Activated CD4-positive, alpha-beta T cell treated with anti-CD3 and anti-CD28 coated beads, Interleukin-2, amount 50 U/mL, for 1 hour (primary cell): ENCODE measurements at regions not wholly inside any gene's neighbourhood (a gene's known extent, or its start where the extent isn't known, plus 50 kb on each side); places are given as distances from the start of the nearest gene placed in this dataset.

ENCODE experiments used
- DNase-seq: peaks from one replicate; pipeline ENCODE4 v3.0.0-alpha.2; 2020

DNA sequence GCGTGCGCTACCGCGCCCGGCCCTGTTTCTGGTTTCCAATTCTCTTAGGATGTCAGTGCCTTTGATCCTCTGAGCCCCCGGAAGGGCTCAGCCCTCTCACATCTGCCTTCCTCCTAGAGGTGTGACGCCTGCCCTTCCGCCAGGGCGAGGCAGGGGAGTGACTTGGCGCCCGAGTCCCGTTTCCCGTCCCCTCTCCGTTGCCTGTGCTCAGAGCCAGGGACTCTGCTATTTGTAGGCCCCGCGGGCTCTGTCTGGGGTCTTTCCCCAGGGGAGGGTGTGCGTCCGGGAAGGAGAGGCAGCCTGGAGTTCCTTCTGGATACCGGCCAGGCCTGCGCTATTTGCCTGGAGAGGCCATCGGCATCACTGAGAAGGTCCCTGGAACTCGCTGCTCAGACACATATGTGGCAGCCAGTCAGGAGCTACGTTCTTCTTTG is 103.7 kb upstream of the TAF1B start:
- peak; percentile 40 for DNase-seq

GRCh38 chr2:9740382-9741073 is 102.7 kb upstream of the TAF1B start:
- DNase-seq = no peak

- no peak for DNase-seq
Measured at GRCh38 chr2:9741110-9741509, 102.2 kb upstream of the TAF1B start.

GRCh38 chr2:9742601-9743000 is 100.7 kb upstream of the TAF1B start:
- no peak for DNase-seq

DNA sequence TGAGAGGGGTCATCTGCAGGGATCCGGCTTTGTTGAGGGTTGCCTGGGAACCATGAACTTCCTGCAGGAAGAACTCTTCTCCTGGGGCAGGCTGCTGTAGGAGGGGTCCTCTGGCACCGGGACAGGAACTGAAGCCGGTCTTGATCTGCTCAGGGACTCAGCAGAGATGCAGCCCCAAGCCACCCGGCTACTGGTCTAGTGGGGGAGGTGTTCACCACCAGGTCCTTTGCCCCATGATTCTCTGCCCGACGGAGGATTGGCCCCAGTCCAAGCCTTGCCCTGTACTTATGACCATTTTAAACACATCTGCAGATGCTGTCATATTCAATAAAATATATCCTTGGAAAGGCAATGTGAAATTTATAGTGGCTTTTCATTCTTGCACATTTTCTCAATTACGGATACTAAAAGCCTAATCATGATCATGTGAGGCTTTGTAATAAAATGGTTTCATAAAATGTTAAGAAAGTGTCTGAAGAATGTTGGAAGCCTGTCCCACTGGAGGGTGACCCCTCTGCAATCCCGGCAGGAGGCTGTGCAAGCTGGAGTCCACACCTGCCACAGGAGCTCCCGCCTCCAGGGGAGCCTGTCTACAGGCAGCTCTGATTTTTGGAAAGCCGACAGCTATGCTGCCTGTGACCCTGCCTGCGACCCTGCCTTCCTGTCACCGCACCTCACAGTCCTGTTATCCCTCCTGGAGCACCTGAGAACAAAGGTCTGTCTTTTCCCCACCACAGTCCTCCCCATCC is 98.8 kb upstream of the TAF1B start:
- no peak for DNase-seq

DNA sequence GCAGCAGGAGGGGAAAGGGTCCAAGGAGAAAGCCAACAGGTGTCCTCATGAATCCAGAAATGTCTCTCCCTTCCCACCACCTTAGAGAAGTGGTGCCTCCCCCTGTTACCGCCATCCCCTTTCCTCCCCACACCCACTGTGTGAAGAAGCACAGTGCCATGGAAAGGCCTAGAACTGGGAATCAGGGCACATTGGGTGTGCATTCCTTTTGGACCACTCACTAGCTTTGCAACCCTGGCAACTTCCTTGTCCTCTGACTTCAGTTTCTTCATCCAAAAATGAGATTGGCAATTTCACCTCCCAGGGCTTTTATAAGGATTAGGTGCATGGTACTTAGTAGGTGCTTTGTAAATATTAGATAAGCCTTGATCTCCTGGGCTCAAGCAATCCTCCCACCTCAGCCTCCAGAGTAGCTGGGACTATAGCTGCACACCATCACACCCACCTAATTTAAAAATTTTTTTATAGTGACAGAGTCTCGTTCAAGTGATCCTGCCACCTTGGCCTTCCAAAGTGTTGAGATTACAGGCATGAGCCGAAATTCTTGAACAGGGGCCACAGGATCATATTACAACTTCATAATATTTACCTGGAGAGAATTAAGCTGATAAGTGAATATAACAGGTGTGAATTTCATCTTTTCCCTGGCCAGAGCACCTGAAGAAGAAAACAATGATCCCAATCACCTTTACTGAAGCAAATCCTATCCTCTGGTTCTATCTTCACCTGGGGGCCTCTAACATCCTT is 97.9 kb upstream of the TAF1B start:
- DNase-seq = no peak

DNA sequence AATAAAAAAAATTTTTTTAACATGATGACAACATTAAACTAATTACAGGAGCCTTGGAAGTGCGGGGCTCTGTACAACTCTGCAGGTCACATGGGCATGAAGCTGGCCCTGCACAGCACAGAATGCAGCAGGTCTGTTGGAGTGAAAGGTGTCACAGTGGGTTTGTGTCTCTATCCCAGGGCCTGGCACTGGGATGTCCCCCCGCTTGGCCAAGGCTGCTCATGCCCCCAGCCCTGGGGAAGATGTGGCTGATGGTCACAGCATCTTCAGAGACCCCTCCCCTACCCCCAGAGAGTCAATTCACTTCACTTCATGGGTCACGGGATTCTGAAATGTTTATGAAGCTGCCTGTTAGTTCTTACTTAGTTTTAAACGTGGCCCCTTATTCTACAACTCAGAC is 95.9 kb upstream of the TAF1B start:
- no peak for DNase-seq

GRCh38 chr2:9748577-9748976 is 94.7 kb upstream of the TAF1B start:
- DNase-seq = no peak

DNA sequence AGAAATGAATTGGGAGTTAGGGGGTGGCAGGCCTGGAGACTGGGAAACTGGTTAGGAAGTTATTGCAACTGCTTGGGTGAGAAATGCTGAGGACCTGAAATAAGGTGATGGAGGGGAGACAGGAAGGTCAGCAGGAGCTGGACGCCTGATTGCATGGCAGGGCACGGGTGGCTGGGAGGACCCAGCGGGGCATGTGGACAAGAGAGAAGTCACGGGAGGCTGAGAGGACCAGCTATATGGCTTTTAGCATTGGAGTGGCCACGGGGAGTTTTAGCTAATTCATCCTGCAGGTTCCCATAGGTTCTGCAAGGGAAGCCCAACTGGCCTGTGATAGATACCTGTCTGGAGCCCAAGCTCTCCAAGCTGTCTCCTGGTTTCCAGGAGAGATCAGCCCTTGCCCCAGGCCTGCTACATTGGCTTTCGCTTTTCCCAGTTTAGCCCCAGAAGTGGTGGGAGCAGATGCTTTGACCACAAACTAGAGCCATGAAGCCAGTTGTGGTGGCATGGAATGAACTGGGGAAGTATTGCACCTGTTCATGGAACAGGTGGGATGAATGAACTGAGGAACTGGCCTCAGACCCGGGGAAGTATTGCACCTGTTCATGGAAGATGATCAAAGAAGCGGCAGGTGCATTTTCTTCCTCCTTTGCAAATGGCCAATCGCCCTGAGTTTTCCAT is 93.6 kb upstream of the TAF1B start:
- DNase-seq = no peak

- no peak for DNase-seq
Measured at GRCh38 chr2:9750224-9751215, 92.8 kb upstream of the TAF1B start.

DNA sequence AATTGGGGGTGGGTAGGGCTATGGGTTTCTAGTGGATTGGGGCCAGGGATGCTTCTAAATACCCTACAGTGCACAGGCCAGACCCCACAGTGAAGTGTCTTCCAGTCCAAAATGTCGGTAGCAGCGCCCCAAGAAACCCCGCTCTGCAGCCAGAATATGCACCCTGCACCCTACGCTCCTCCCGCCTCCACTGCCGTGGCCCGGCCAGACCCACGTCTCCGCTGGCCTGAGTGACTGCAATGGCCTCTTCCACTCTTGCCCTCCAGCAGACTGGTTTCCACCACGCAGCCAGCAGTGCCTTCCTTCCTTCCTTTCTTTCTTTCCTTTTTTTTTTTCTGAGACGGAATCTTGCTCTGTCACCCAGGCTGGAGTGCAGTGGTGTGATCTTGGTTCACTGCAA is 91.4 kb upstream of the TAF1B start:
- DNase-seq = no peak

DNA sequence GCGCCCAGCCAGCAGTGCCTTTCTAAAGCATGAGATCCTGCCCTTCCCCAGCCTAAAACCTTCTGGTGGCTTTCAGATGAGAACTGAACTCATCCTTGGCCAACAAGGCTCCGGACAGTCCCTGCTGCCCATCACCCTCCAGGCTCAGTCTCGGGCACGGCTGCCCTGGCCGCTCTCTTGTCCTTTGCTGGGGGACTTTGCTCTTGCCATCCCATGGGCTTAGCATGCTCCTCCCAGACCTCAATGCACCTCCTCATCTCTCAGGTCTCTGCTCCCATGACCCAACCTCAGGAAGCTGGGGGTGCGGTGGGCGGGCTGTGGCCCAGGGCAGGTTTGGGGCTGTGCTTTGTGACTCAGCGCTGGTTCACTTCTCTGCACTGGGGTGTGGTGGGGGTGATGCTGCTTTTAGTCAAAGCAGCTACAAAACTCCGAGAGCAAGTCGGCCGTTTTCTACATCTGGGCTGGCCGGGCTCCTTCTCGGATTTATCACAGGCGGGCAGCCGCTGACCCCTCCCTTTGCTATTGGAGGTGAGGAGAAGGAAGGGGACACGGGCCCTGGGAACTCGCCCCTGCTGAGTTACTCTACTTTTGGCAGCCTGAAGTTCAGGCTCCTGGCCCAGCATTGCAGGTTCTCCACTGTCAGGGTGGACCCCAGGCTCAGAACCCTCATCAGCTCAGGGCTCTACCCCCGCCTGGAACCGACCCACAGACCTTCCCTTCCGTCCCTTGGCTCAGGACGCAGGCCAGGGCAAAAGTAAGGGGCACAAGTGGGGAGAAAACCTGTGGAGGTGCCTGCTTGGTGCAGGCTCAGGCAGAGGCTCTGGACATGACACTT is 90.6 kb upstream of the TAF1B start:
- peak; percentile 64 for DNase-seq

DNA sequence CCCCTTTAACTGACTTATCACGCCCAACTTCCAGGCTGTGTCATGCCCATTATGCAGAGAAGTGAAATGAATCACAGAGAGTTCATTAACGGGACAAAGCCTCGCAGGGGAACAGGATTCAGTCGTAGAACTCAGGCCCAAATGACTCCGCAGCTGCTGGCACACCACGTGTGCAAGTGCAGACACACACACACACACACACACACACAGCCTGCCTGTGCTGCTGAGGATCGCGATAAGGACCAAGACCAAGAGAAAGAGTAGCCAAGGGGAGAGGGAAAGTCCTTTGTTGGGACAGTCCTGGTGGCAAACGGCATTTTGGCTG is 90.0 kb upstream of the TAF1B start:
- peak; percentile 47 for DNase-seq

DNA sequence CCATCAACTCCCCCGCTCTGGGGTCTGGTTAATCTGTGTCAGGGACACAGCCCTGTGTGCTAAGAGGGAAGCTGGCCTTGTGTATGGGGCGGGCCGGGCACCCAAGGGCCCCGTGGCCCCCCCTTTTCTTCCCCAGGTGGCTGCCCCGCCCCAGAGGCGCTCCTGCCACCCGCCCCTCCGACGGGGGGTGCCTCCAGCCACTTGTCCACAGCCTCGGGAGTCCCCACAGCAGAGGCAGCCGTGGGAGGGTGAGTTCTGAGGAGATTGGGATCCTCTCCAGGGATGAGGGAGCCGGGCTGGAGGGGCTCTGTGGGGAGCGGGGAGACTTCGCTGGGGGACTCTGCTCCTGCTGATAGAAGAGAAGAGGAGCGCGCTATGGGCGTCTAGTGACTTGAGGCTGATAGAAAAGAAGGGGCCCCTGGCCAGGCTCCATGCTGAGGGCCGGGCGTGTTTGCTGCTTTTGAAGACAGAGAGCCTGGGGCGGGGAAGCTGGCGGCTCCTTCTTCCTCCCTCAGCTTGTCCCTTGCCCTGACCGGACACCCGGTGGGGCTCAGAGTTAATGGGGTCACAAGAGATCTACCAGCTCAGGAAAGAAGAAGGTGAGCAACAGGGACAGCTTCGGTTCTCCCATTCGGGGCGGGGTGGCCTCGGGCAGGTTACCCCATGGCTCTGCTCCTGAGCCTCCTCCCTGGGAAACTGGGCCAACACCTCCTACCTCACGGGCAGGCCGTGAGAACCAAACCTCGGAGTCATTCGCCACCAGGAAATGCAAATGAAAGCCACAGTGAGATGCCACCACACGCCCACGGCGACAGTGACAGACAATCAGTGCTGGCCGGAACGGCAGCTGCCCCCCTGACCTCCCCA is 89.4 kb upstream of the TAF1B start:
- peak; percentile 29 for DNase-seq

DNA sequence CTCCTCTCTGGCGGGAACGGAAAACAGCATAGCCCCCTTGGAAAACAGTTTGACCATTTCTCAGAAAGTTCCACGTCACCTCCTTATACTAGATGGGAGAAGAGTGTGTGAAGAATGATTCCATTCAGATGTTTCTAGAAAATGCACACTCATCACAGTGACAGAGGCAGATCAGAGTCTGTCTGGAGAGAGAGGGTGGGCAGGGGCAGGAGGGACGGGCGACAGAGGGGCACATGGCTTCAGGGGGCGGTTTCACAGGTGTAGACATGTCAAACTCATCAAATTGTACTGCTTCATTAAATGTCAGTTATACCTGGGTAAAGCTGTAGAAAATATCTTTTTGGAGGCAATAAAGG is 88.8 kb upstream of the TAF1B start:
- no peak for DNase-seq

- no peak for DNase-seq
Measured at GRCh38 chr2:9755008-9755407, 88.3 kb upstream of the TAF1B start.

DNA sequence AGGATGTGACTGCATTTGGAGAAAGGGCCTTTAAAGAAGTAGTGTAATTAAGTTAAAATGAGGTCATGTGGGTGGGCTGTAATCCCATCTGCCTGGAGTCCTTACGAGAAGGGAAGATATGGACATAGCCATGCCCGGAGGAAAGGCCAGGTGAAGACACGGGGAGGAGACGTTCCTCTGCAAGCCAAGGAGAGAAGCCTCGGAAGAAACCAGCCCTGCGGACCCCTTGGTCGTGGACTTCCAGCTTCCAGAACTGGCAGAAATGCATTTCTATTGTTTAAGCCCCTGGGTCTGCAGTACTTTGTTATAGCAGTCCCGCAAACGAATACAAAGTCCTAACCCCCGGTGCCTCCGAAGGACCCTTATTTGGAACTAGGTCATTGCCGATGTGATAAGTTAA is 87.6 kb upstream of the TAF1B start:
- no peak for DNase-seq

- DNase-seq = no peak
Measured at GRCh38 chr2:9756692-9757250, 86.5 kb upstream of the TAF1B start.

GRCh38 chr2:9757501-9758264 is 85.6 kb upstream of the TAF1B start:
- DNase-seq = no peak
